Heart right ventricle (tissue), 16 donors: ENCODE measurements at regions not wholly inside any gene's neighbourhood (a gene's known extent, or its start where the extent isn't known, plus 50 kb on each side); places are given as distances from the start of the nearest gene placed in this dataset.

Experiments used
- ATAC-seq, 8 donors: fragments of 200-7000 bp; cut with Tn5 transposase; one replicate each; pipeline ENCODE4 v1.9.1; 2020; ENCODE audit warnings: mild to moderate bottlenecking in 8 of 8, moderate library complexity in 8 of 8, moderate number of reproducible peaks in 1 of 8
- DNase-seq, 2 donors: peaks; one replicate each; pipeline ENCODE4 v3.0.0-alpha.2; 2020
- H3K27ac ChIP-seq, 10 donors: fragments of 200-600 bp; sonication (generic) in 2 of 10; one replicate each; pipeline versions ENCODE4 v1.5.0 to v1.8.0; 2020 to 2022; ENCODE audit warnings: mild to moderate bottlenecking in 3 of 10
- H3K27me3 ChIP-seq, 7 donors: fragments of 200-600 bp; one replicate each; pipeline ENCODE4 v1.8.0; 2021 to 2022; ENCODE audit warnings: mild to moderate bottlenecking in 2 of 7
- H3K36me3 ChIP-seq, 9 donors: fragments of 200-600 bp; sonication (generic) in 1 of 9; one replicate each; pipeline versions ENCODE4 v1.5.0 to v1.8.0; 2020 to 2022; ENCODE audit warnings: mild to moderate bottlenecking in 2 of 9
- H3K4me1 ChIP-seq, 9 donors: fragments of 200-600 bp; sonication (generic) in 1 of 9; one replicate each; pipeline versions ENCODE4 v1.5.0 to v1.8.0; 2020 to 2022; ENCODE audit warnings: mild to moderate bottlenecking in 4 of 9
- H3K4me3 ChIP-seq, 10 donors: fragments of 200-600 bp; sonication (generic) in 2 of 10; one replicate each; pipeline versions ENCODE4 v1.5.0 to v1.8.0; 2020 to 2022; ENCODE audit warnings: mild to moderate bottlenecking in 7 of 10, moderate library complexity in 2 of 10
- H3K9me3 ChIP-seq, 11 donors: fragments of 200-600 bp in 10 of 11; sonication (generic) in 2 of 11; one replicate each; pipeline versions ENCODE4 v1.5.0 to v1.8.0; 2013 to 2022; ENCODE audit warnings: mild to moderate bottlenecking in 2 of 11, control low read depth in 1 of 11, moderate library complexity in 1 of 11
- WGBS, 2 donors: extraction: QIAGEN DNeasy Blood & Tissue Kit; methylation state at CpG; one replicate each; pipeline ENCODE4 v1.1.7; 2013; ENCODE audit warnings: inconsistent platforms in 1 of 2; 5-methylcytosine and 5-hydroxymethylcytosine counted together
- intact Hi-C, 10 donors: fragments of 100-400 bp; cut with DNase I; formaldehyde crosslinking; loops; one replicate each; pipeline versions ENCODE4 v1.11.1 to v1.14.2; 2022
- TF ChIP-seq, protein P1 (sequence below), 9 donors: fragments of 200-600 bp; sonication (generic) in 2 of 9; IDR thresholded peaks; one replicate each; pipeline versions ENCODE4 v1.5.0 to v1.8.0; 2021 to 2022; ENCODE audit warnings: antibody characterized with exemption in 9 of 9, mild to moderate bottlenecking in 5 of 9, moderate library complexity in 1 of 9
- donor health status: Arrhythmogenic right ventricular cardiomyopathy.
- donor health status: ischemic (EF 13 %, LVEDD 7.1; RV severe dilation, severe dysfunction).
- donor health status: healthy with polysubstance abuse.
- donor health status: DM: no; HTN: yes; CAD: no.
- donor health status: DM: no; HTN: no; CAD: no.
- donor health status: ischemic (EF 25% LVEDD 6.9; RV normal size, moderate dysfunction).
- donor health status: ischemic (EF 25% LVEDD 5.7; RV mildly dilated, moderate dysfunction).
- donor health status: healthy.
- donor health status: DM: yes; HTN: yes; CAD: no.
- donor health status: Ischemic cardiomyopathy.
- donor health status: ischemic (EF 35%, LVEDD 5.7; RV mildly dilated, moderate dysfunction).
- donor health status: nonischemic (EF 11% LVEDD 7.7; RV severe dilation, severe dysfunction).
- donor health status: DM: yes; HTN: yes; CAD: no.
- donor health status: PGD.
- donor health status: ischemic (EF 29% LVEDD 5.4; RV normal size, mild dysfunction).
- donor health status: nonischemic (EF 23%, LVEDD 6.1; RV moderate dilation, normal function).

DNA sequence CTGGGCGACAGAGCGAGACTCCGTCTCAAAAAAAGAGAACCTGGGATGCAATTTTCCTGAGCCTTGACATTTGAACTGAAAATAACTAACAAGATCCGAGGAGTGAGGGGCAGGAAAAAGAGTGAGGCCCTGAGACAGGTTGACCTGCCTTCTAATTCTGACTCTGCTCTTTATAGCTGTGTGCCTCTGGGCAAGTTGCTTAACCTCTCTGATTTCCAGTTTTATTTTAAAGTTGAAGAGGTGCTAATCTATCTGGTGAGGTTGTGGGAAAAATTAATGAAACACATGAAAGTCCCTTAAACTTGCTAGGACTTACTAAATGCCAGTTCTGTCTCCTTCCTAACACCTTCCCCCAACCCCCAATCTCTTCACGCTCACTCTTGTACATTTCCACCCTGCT lies 108.4 kb upstream of the MGAT5 start:
- DNase-seq = no peak
- no peak overlapping the region for H3K4me3 ChIP-seq
- peaks cover 2 to 77% (median 60%) of the 10 kb centered on the region in 9 donors for H3K4me1 ChIP-seq
- 93 to 96% methylated on average over 5 of the region's 5 CpGs for WGBS, 2 donors
- no peak overlapping the region for H3K27ac ChIP-seq
- H3K36me3 ChIP-seq = no peaks in the 10 kb centered on the region
- no peaks in the 10 kb centered on the region for H3K9me3 ChIP-seq
- no peaks in the 10 kb centered on the region for H3K27me3 ChIP-seq
- no peak for ATAC-seq
- TF ChIP-seq, protein P1, sequence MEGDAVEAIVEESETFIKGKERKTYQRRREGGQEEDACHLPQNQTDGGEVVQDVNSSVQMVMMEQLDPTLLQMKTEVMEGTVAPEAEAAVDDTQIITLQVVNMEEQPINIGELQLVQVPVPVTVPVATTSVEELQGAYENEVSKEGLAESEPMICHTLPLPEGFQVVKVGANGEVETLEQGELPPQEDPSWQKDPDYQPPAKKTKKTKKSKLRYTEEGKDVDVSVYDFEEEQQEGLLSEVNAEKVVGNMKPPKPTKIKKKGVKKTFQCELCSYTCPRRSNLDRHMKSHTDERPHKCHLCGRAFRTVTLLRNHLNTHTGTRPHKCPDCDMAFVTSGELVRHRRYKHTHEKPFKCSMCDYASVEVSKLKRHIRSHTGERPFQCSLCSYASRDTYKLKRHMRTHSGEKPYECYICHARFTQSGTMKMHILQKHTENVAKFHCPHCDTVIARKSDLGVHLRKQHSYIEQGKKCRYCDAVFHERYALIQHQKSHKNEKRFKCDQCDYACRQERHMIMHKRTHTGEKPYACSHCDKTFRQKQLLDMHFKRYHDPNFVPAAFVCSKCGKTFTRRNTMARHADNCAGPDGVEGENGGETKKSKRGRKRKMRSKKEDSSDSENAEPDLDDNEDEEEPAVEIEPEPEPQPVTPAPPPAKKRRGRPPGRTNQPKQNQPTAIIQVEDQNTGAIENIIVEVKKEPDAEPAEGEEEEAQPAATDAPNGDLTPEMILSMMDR (IDR thresholded peaks at IDR 0.05) = no peak
- intact Hi-C loops = no loop called here

- ATAC-seq (no peak), DNase-seq (no peak)
- TF ChIP-seq, protein P1 (IDR thresholded peaks at IDR 0.05) = no peak
- Histone ChIP-seq H3K27ac (peak overlapping the region in 2 of 10 donors; percentile 1 to 48), H3K4me3 (no peak overlapping the region), H3K27me3 (no peaks in the 10 kb centered on the region), H3K9me3 (no peaks in the 10 kb centered on the region), H3K36me3 (no peaks in the 10 kb centered on the region), H3K4me1 (peaks cover 0 to 74% (median 54%) of the 10 kb centered on the region in 9 donors)
- 77 to 80% methylated on average over 3 of the region's 3 CpGs for WGBS, 2 donors
- intact Hi-C loops = no loop called here
Observed at GRCh38 chr2:134146161-134146560, 107.7 kb upstream of the MGAT5 start.

GRCh38 chr2:134146620-134147019 lies 107.3 kb upstream of the MGAT5 start:
- Histone ChIP-seq H3K27me3 (no peaks in the 10 kb centered on the region), H3K9me3 (no peaks in the 10 kb centered on the region), H3K27ac (peak overlapping the region in 2 of 10 donors; percentile 1 to 48), H3K36me3 (no peaks in the 10 kb centered on the region), H3K4me3 (no peak overlapping the region), H3K4me1 (peaks cover 0 to 70% (median 49%) of the 10 kb centered on the region in 9 donors)
- DNase-seq = no peak
- TF ChIP-seq, protein P1 (IDR thresholded peaks at IDR 0.05) = no peak
- ATAC-seq = peak in 3 of 8 donors; percentile 32 to 59 (median 34)
- 54 to 68% methylated on average over 5 of the region's 5 CpGs for WGBS, 2 donors
- intact Hi-C loops = no loop called here

DNA sequence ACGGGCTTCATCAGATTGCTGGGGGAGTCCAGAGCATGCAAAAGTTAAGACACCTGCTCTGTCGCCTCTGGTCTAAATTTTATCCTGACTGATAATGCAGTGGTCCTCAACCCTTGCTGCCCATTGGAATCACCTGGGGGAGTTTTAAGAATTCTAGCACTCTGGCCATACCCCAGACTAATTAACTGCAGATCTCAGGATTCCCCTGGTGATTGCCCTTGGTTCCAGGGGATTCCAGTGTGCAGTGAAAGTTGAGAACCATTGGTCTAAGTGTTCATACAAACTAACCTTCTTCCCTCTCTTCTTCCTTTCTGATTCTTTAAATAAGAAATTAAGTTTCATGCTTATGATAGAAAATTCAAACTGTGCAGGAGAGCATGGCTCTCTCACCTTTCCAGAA lies 105.7 kb upstream of the MGAT5 start:
- TF ChIP-seq, protein P1 (IDR thresholded peaks at IDR 0.05) = no peak
- Histone ChIP-seq H3K36me3 (no peaks in the 10 kb centered on the region), H3K9me3 (no peaks in the 10 kb centered on the region), H3K4me1 (peaks cover 0 to 57% (median 38%) of the 10 kb centered on the region in 9 donors), H3K27ac (no peak overlapping the region), H3K4me3 (no peak overlapping the region), H3K27me3 (no peaks in the 10 kb centered on the region)
- WGBS, 2 donors = 96 to 97% methylated on average over 2 of the region's 2 CpGs
- no peak for DNase-seq
- intact Hi-C loops = no loop called here
- ATAC-seq = no peak
